PC-3 (cell line): ENCODE measurements at regions not wholly inside any gene's neighbourhood (a gene's known extent, or its start where the extent isn't known, plus 50 kb on each side); places are given as distances from the start of the nearest gene placed in this dataset.

ENCODE experiments used
- EZH2phosphoT487 ChIP-seq: fragments of 300-600 bp; sonication (generic); IDR thresholded peaks from 2 replicates; pipeline ENCODE4 v1.6.1; 2018; ENCODE audit warnings: mild to moderate bottlenecking, antibody characterized with exemption, low read length, borderline replicate concordance
- TF ChIP-seq, protein P1 (sequence below): fragments of 300-600 bp; sonication (generic); conservative IDR thresholded peaks from 2 replicates; pipeline ENCODE4 v1.5.1; 2017; ENCODE audit warnings: antibody characterized with exemption, low read depth, mild to moderate bottlenecking, low read length

DNA sequence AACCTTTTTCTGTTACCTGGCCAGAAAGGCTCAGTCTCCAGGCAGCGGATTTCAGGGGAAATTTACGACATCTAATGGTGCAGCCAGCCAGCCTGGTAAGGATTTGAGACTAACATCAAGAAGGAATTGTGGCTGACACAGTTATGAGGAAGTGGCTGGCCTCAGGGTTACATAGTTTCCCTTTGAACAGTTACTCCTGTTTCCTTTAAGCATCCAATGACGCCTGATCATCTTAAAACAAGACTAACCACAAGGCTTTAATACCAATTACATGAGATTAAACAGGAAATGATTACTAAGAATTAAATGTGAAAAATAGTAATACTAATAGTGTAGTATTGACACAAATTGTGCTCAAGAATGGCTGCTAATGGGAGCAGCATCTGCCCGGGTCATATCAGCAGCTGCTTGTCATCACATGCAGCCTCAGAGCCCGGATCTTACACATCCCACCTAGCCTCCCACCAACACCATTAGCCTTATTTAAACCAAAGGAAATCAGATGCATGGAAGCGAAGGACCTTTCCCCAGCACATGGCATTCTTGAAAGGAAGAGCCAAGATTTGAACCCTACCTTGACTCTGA, 431.8 kb downstream of the PMP22 start:
- TF ChIP-seq, protein P1, sequence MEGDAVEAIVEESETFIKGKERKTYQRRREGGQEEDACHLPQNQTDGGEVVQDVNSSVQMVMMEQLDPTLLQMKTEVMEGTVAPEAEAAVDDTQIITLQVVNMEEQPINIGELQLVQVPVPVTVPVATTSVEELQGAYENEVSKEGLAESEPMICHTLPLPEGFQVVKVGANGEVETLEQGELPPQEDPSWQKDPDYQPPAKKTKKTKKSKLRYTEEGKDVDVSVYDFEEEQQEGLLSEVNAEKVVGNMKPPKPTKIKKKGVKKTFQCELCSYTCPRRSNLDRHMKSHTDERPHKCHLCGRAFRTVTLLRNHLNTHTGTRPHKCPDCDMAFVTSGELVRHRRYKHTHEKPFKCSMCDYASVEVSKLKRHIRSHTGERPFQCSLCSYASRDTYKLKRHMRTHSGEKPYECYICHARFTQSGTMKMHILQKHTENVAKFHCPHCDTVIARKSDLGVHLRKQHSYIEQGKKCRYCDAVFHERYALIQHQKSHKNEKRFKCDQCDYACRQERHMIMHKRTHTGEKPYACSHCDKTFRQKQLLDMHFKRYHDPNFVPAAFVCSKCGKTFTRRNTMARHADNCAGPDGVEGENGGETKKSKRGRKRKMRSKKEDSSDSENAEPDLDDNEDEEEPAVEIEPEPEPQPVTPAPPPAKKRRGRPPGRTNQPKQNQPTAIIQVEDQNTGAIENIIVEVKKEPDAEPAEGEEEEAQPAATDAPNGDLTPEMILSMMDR, result no peak
- TF ChIP-seq EZH2phosphoT487, result no peak
